ENCODE measurements at regions not wholly inside any gene's neighbourhood (a gene's known extent, or its start where the extent isn't known, plus 50 kb on each side); places are given as distances from the start of the nearest gene placed in this dataset.

DNA sequence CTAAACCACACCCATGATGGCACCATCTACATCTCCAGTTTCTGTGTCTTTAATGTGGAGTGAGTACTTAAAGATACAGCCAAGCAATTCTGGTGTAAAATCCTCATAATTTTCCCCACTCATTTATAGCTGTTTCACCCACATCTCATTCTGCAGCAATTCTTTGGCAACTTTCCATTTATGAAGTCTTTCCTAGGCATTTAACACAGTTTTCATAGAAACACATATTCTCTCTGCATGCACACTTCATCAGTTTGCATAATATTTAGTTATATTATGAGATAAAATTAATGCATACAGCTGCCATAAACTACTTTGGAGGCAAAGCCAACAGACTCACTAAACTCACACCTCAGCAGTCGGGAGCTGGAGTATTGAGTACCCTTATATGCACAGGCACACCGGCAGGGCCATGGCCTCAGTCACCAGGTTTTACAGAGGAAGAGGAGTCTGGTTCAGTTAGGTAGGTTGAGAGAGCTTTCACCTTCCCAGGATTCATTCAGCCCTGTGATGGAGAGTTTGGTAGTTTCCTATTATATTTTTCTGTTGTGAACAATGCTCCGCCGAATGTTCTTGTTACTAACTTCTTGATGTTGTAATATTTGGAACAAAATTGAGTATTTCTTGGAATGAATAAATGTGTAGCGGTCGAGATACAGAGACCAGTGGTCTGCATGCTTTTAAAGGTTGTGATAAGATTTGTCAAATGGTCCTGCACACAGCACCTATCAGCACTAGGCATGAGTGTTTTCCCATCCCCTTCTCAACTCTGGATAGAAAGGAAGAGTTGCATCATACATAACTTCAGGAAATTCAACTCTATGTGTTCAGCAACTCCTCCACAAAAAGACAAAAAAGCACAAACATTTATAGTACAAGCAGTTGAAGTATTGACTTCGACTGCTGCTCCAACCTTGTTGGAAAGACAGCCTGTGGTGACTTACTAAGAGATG is 123.5 kb downstream of the TTC8 start:
- Histone ChIP-seq H3K9me3 (no peaks in the 10 kb centered on the region), H3K27ac (no peak overlapping the region), H3K27me3 (no peaks in the 10 kb centered on the region), H3K4me3 (no peak overlapping the region), H3K4me1 (no peaks in the 10 kb centered on the region), H3K36me3 (no peaks in the 10 kb centered on the region)
- intact Hi-C loops (cut with DNase I): no loop called here
- WGBS (ENCODE audit: insufficient coverage, low coverage, low lambda C conversion rate, missing lambda C conversion rate): 62% methylated on average over 7 of the region's 7 CpGs
- DNase-seq: no peak
- ATAC-seq: no peak
- TF ChIP-seq POLR2A (IDR thresholded peaks at IDR 0.05): no peak
- TF ChIP-seq, protein P1, sequence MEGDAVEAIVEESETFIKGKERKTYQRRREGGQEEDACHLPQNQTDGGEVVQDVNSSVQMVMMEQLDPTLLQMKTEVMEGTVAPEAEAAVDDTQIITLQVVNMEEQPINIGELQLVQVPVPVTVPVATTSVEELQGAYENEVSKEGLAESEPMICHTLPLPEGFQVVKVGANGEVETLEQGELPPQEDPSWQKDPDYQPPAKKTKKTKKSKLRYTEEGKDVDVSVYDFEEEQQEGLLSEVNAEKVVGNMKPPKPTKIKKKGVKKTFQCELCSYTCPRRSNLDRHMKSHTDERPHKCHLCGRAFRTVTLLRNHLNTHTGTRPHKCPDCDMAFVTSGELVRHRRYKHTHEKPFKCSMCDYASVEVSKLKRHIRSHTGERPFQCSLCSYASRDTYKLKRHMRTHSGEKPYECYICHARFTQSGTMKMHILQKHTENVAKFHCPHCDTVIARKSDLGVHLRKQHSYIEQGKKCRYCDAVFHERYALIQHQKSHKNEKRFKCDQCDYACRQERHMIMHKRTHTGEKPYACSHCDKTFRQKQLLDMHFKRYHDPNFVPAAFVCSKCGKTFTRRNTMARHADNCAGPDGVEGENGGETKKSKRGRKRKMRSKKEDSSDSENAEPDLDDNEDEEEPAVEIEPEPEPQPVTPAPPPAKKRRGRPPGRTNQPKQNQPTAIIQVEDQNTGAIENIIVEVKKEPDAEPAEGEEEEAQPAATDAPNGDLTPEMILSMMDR (IDR thresholded peaks at IDR 0.05): no peak

DNA sequence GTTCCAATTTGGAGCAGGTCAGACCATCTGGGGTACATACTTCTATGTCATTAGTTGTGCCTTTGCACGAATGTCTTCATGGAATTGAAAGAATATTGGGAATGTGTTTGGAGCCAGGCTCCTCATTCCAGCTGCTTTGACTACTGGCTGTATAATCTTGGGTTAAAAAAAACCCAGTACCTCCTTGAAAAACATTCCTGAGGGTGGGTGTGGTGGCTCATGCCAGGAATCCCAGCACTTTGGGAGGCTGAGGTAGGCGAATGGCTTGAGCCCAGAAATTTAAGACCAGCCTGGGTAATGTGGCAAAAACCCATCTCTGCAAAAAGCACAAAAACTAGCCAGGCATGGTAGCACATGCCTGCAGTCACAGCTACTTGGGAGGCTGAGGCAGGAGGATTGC is 125.6 kb downstream of the TTC8 start:
- DNase-seq: no peak
- Histone ChIP-seq H3K4me1 (no peaks in the 10 kb centered on the region), H3K27me3 (no peaks in the 10 kb centered on the region), H3K27ac (no peak overlapping the region), H3K4me3 (no peak overlapping the region), H3K36me3 (no peaks in the 10 kb centered on the region), H3K9me3 (no peaks in the 10 kb centered on the region)
- WGBS (ENCODE audit: insufficient coverage, low coverage, low lambda C conversion rate, missing lambda C conversion rate): 37% methylated on average over 2 of the region's 2 CpGs
- intact Hi-C loops (cut with DNase I): no loop called here
- TF ChIP-seq, protein P1 (IDR thresholded peaks at IDR 0.05): no peak
- no peak for TF ChIP-seq POLR2A (IDR thresholded peaks at IDR 0.05)
- ATAC-seq: no peak

DNA sequence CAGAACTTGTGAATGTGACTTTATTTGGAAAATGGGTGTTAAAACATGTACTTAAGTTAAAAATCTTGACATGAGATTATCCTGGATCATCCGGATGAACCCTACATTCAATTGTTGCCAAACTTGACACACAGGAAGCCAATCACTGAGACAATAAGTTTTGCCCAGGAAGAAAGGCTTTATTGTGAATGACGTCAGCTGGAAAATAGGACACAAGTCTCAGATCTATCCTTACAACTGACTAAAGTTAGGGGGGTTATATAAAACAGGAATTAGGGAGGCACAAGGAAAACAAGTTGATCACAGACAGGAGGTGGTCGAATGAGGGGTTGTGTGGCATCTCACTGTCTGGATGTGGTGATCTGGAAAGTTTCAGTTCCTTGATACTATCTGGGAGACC is 126.9 kb downstream of the TTC8 start:
- Histone ChIP-seq H3K27me3 (no peaks in the 10 kb centered on the region), H3K4me3 (no peak overlapping the region), H3K9me3 (no peaks in the 10 kb centered on the region), H3K36me3 (no peaks in the 10 kb centered on the region), H3K4me1 (no peaks in the 10 kb centered on the region), H3K27ac (no peak overlapping the region)
- ATAC-seq: no peak
- 45% methylated on average over 3 of the region's 3 CpGs for WGBS (ENCODE audit: insufficient coverage, low coverage, low lambda C conversion rate, missing lambda C conversion rate)
- DNase-seq: no peak
- TF ChIP-seq, protein P1 (IDR thresholded peaks at IDR 0.05): no peak
- no peak for TF ChIP-seq POLR2A (IDR thresholded peaks at IDR 0.05)
- intact Hi-C loops (cut with DNase I): no loop called here

DNA sequence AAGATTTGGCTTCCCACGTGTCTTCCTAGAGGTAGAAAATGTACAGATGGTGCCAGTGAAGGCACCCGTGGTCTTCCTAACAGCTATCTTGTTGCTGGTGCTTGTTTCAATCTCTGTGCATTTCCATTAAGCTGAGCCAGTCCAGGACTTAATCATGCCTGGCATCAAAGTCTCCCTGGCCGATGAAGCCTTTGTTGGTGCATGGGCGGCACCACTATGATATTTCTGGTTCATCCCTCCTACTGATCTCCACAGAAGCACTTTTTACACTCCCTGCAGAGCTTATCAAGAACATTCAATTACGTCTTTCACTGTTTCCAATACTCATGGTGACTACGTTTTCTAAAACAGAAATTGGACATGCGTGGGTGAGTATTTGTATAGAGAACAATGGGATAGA is 128.4 kb downstream of the TTC8 start:
- Histone ChIP-seq H3K4me3 (no peak overlapping the region), H3K27ac (no peak overlapping the region), H3K4me1 (no peaks in the 10 kb centered on the region), H3K27me3 (no peaks in the 10 kb centered on the region), H3K36me3 (no peaks in the 10 kb centered on the region), H3K9me3 (no peaks in the 10 kb centered on the region)
- no peak for ATAC-seq
- TF ChIP-seq POLR2A (IDR thresholded peaks at IDR 0.05): no peak
- TF ChIP-seq, protein P1 (IDR thresholded peaks at IDR 0.05): no peak
- no peak for DNase-seq
- intact Hi-C loops (cut with DNase I): no loop called here
- WGBS (ENCODE audit: insufficient coverage, low coverage, low lambda C conversion rate, missing lambda C conversion rate): 56% methylated on average over 7 of the region's 7 CpGs

Data from right lobe of liver (tissue), 6 donors.